GM19035 (cell line): ENCODE measurements at regions not wholly inside any gene's neighbourhood (a gene's known extent, or its start where the extent isn't known, plus 50 kb on each side); places are given as distances from the start of the nearest gene placed in this dataset.

Experiments used
- ATAC-seq: cut with Tn5 transposase; IDR thresholded peaks from one replicate; pipeline ENCODE4 v1.9.1; 2021; ENCODE audit not compliant: unreplicated experiment

DNA sequence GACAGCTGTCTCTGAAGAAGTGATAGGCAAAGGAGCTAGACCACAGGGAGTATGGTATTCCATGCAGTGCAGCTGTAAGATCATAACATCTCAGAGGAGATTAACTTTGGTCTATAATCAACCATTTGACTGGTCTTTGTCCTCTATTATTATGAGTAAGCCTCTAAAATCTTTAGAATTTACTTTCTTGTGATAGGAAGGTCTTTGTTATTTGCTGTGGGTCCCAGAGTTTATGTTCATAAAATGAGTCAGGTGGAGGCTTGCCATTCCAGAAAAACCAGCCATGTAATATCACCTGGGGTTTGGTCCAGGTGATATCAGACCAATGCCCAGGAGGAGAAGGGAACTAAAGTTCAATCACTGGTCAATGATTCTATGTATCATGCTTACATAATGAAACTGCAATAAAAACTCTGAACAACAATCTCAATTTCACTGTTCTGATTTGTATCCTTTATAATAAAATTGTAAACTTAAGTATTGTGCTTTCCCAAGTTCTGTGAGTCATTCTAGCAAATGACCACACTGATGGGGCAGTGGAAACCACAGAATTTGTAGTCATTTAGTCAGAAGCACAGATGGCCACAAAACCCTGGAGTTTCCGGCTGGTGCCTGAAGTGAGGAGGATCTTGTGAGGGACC is 239.6 kb upstream of the TRAM1L1 start:
- no peak for ATAC-seq

DNA sequence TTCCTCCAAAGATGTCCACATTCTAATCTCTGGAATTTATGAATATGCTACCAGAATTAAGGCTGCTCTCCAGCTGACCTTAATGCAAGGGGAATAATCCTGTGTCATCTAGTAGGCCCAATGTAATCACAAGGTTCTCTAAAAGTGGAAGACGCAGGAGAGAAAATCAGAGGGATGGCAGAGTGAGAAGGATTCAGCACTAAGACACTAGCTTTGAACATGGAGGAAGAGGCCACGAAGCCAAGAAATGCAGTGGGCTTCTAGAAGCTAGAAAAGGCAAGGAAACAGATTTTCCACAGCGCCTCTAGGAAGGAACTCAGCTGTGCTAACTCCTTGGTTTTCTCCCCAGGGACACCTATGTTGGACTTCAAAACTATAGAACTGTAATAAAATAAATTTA is 240.7 kb upstream of the TRAM1L1 start:
- ATAC-seq = no peak

DNA sequence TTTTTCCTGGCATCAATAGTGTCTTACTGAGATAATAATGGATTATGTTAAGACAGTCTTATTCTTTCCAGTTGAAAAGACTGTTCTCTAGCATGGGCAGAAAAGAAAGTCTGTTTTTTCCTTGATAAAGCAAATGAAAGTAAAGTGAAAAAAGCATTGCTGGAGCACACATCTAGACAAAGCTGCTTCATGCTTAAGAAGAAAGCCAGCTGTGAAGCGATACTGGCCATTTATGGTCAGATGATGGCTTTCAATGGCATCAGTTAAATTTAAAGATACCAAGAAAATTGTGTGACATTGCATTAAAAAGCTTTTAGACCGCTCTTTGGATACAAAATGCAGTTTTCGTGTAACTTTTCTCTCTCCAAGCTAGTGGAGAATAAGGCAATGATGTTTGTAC is 242.1 kb upstream of the TRAM1L1 start:
- no peak for ATAC-seq

DNA sequence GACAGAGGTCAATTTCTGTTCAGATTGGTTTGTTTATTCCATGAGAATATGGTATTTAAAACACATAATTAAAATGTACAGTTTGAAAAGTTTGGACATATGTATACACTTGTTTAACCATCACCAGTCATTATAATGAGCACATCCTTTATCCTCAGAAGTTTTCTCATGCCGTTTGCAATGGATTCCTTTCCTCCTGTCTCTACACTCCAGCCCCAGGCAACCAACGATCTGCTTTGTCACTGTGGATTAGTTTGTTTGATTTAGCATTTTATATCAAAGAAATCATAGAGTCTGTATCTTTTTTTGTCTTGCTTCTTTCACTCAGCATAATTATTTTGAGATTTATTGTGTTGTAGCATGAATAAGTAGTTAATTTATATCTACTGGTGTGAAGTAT is 243.0 kb upstream of the TRAM1L1 start:
- no peak for ATAC-seq

DNA sequence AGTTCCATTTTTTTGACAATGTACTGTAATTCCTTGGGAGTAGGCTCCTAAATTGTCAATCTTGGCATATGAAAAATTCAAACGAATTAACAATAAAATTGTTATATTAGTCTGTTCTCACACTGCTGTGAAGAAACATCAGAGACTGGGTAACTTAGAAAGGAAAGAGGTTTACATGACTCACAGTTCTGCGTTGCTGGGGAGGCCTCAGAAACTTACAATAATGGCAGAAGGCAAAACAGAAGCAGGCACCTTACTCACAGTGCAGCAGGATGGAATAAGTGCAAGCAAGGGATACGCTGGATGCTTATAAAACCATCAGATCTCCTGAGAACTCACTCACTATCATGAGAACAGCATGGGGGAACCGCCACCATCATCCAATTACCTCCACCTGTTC is 246.4 kb upstream of the TRAM1L1 start:
- ATAC-seq = no peak

DNA sequence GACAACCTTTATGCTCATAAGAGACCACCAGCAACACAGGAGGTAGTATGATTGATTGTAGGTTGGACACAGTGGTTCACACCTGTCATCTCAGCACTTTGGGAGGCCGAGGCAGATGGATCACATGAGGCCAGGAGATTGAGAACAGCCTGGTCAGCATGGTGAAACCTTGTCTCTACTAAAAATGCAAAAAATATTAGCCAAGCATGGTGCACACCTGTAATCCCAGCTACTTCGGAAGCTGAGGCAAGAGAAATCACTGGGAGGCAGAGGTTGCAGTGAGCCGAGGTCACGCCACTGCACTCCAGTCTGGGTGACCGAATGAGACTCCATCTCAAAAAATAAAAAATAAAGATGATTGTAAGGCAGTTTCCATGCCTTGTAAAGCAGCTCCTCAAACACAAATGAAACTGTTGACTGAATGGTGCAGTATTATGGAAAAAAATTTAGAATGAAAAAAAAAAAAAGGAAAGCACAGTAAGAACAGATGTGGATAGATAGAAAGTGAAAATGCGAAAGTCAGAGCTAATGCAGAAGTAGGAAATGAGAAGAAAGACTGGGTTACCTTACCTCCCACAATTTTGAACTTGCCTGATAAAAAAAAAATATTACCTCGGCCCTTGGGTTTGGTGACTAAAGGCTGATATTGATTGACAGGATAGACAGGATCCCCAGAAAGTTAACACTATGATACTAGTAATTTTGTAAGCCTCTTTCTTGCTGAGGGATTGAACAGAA is 249.2 kb upstream of the TRAM1L1 start:
- ATAC-seq = no peak

DNA sequence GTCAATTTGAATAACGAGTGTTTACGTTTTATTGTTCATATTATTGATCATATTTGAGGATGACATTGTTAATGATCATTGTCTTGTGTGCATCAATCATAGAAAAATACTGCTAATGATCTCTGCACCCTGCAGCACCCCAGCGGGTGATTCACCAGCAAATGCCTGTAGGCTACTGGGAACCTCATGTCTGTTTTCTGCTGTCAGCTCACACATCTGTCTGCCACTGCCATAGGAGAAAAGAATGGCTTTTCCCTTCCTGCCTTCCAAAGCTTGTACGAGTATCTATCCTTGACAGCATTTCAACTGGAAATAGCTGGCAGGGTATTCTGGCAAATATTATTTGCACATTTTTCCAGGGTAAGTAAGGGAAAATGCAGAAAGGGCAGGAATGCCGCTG is 272.1 kb upstream of the TRAM1L1 start:
- no peak for ATAC-seq

DNA sequence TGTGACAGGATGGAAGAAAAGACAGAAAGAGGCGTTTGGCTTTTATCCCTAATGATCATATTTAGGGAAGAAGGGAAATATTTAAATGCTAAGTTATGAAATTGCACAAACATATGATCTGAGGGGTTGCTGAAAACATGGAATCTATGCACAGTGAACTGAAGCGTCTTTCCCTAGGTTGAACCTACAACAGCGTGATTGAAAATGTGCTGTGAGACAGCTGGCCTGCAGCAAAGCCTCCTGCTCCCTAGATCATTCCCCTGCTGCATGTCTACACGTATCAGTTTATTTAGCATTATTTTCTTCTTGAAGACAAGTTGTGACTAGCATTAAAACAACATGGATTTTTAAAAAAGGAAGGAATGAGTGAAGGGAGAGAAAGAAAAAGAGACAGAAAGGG is 272.5 kb upstream of the TRAM1L1 start:
- ATAC-seq = no peak

DNA sequence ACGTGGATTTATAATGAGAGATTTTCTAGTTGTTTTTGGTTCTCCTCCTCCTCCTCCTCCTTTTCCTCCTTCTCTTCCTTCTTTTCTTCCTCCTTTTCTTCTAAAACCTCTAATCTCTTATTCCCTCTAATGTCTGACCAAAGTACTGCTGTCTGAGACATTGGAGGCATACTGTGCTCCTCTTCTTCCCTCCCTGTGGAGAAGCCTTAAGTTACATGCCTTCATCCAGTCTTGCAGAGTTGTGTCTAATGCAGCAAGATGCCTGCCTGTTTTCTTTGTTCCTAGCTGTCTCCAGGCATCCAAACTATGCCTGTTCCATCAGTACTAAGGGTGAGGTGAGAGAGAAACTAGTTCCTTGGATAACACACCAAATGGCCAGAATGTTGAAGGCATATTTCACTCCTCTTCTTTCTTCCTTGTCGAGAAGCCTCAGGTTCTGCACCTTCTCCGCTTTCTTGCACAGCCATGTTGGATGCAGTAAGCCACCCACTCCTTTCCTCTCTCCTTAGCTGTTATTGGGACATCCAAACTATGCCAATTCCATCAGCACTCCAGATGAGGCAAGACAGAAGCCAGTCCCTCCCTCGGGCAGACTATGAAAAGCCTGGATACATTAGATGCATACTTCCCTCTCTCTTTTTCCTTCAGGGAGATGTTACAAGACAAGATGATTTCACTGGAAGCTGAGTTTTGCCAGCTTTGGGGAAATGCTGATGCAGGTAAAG is 285.7 kb upstream of the TRAM1L1 start:
- ATAC-seq = no peak

DNA sequence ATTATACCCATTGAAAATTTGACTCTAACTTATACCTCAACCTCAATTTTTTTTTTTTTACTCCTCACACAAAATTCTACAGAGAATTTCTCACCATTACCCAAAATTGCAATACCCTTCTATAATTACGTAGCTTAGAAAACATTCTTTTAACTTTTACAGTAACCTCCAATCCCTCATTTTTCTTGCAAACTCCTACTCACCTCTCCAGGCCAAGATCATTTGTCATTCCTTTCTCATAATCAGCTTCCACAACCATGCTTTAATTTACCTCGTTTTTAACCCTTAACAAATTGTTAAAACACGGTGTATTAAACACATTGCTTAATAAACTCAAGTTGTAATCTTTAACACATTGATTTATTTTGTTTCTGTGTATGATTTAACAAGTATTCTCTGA is 289.7 kb upstream of the TRAM1L1 start:
- no peak for ATAC-seq

DNA sequence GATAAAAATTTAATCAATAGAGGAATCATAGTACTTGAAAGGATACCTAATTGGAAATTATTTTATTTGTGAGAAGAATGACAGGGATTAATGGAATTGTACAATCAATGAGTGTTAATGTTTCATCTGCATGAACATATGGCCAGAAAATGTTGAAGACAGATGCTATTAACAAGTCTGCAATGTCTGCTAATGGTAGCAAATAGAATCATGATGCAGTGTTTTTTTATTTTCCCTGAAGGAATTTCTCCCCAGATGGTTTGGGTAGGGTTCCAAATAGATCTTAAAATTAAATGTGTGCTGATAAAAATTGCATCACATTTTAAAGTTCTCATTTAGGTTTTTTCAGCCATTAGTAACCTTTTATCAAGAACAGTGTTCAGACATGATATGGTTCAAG is 291.3 kb upstream of the TRAM1L1 start:
- no peak for ATAC-seq

DNA sequence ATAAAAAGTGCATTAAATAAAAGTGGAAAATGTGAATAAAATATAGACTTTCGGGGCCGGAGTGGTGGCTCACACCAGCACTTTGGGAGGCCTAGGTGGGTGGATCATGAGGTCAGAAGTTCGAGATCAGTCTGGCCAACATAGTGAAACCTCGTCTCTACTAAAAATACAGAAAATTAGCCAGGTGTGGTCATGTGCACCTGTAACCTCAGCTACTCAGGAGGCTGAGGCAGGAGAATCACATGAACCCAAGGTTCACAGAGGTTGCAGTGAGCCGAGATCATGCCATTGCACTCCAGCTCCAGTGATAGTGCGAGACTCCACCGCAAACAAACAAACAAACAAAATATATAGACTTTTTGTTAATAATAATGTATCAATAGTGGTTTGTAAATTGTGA is 293.6 kb upstream of the TRAM1L1 start:
- ATAC-seq = no peak

DNA sequence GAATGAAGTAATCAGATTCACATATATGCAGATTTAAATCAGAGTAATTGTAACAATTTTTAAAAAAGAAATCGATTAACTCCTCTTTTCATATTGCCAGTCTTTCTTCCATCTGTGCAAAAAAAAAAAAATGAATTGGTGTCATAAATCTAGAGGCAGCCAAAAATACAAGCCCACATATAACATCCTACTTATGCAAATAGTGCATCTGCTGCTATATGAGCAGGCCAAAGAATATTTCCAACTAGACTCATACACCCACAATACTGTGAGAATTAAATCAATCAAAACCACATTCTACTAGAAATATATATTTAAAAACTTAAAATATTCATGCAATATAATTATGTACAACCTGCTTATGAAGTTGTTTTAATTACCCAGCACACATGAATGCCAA is 298.1 kb upstream of the TRAM1L1 start:
- ATAC-seq = no peak

DNA sequence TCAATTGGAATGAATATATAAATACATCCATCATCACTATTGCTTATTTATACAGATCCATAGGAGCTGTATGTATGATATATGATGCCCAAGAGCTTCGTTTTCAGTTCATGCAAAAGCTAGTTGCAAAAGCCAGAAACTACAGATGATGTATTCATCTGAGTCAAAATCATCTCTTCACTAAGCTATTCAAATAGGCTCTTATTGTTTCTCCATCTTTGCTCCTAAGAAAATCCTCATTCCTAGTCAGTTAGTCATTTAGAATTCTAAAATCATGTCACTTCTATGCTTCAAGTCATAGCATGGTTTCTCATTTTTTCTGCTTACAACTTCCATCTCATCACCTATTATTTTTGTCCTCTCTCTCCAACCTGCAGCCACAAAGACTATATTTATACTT is 300.1 kb upstream of the TRAM1L1 start:
- no peak for ATAC-seq

DNA sequence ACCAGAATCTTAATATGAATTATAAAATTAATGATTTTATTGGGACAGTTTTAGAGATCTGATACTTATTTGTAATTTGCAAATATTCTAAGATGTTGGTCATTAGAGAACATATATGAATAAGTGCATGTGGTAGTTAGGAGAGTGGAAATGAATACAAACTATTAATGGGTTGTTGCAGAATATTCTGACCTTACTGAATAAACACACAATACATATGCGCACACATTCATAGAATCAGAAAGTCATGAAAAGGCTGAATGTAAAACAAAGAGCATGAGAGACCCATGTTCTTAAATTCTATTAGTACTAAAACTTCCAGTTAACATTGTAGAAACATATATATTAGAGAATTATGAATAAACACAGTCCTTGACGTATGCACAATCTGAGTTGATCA is 301.7 kb upstream of the TRAM1L1 start:
- ATAC-seq = no peak

DNA sequence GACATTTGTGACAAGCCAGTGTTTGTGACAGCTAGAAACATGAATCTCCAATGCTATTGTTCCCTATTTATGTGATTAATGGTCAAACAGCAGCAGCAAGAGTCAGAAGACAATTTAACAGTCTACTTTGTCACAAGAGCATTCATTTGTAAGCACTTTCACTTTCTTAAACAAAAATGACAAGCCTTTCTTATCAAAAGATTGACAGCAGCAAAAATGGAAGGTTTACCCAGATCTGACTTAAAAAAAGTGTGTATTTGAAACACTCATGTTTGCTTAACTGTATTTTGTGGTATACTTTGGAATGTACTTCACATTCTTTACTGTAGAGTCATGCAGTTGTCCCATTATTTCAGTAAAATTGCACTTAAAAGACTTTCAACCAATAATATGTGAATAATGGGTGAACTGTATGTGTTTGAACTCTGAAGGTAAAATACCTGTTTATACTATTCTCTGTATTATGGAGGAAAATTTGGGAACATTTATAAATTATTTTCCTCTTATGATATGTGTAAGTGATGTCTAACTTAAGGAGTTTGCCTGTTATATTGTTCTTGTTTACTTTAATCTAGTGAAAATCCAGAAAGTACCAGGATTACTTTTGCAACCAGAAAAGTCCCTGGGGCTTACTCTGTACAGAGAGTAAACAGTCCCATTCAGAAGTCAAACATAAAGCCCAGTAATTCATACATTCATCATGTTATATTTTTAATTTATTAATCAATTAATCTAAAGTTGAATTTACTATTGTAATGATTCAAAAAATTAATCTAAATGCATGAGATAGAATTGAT is 314.9 kb upstream of the TRAM1L1 start:
- ATAC-seq = no peak

DNA sequence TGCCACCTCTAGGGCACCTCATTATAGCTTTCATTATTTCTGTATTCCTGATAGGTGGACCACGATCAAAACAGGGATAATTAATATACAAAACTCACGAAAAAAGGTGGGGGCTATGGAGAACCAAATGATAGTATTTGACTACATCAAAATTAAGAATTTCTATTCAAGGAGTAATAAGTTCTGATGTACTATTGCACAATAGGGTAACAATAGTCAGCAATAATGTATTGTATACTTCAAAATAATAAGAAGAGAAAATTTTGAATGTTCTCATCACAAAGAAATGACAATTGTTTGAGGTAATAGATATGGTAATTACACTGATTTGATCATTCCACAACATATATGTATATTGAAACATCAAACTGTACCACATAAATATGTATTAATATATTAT is 327.3 kb upstream of the TRAM1L1 start:
- no peak for ATAC-seq

DNA sequence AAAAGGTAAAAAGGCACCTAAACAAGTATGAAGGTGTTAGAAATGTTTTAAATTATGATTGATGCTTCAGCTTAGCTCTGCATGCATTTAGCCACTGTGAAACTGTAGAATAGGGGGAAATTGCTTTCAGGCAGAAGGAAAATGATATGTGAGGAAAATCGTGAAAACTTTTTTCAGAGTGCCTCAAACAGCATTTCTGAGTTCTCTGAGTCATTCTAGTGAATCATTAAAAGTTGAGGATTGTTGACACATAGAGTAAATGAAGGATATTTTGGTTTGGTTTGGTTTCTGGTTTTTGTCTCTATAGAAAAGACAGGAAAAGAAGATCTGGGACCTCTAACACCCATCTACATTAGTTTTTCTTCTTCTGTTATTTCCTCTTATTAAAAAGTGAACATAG is 332.5 kb upstream of the TRAM1L1 start:
- no peak for ATAC-seq

DNA sequence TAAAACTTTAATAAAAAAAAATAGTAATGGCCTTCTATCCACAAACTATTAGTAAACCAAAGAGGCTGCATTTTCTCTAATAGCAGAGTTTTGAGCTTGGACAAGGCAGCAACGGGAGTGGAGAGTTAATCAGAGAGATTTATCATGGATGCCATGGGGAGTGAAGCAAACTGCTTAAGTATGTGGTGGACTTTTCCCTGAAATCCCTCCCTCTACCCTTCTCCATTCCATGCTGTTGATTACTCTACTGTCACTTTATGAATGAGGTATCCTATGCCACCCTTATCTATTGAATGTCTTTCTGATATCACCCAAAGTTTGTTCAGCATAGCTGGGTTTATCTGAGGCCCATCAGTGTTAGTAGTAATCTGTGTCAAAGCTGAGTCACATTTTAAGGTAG is 335.6 kb upstream of the TRAM1L1 start:
- ATAC-seq = no peak

DNA sequence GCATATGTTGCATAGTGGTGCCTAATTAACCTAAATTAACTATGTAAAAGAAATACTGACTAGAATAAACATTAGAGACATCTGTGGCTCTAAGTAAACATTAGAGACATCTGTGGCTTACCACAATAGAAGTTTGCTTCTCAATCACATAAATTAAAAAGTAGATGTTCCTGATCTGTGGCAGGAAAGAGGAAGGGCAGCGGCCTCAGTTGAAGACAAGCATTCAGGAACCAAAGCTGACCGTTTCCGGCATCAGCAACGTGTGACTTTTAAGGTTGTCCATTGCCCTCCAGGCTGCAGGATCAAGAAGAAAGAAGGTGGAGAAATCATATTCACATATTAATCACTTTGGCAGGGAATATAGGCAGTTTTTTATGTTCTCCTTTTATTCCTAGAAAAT is 336.3 kb upstream of the TRAM1L1 start:
- no peak for ATAC-seq

DNA sequence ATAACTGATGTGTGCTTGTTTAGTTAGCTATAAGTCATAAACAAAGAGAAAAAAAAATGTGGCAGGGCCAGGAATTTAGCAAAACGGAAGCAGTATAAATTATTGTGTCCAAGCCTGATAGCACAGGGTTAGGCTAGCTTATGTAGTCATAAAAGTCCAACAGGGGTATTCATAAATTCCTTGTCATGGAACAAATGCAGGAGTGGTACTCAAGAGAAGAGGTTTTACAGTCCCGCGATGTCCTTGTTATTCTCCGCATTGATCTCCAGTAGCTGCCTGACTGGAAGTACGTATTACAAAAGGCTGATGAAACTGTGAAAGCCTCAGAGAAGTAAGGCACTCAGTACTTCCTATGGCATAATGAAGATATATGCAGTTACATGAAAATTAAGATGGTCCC is 336.9 kb upstream of the TRAM1L1 start:
- ATAC-seq = no peak

DNA sequence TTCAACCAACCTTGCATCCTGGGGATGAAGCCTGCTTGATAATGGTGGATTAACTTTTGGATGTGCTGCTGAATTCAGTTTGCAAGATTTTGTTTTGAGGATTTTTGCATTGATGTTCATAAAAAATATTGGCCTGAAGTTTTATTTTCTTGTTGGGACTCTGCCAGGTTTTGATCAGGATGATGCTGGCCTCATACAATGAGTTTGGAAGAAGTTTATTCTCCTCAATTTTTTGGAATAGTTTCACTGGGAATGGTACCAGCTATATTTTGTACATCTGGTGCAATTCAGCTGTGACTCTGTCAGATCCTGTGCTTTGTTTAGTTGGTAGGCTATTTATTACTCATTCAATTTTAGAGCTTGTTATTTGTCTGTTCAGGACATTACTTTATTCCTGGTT is 340.3 kb upstream of the TRAM1L1 start:
- no peak for ATAC-seq
